ENCODE measurements at regions not wholly inside any gene's neighbourhood (a gene's known extent, or its start where the extent isn't known, plus 50 kb on each side); places are given as distances from the start of the nearest gene placed in this dataset.
A peak's percentile ranks its signal among the peaks of the same experiment; 100 is the strongest.
"Not testable (repeated sequence)": the region's sequence is repeated elsewhere in the genome, so short reads cannot be mapped to it uniquely, and the experiment has no call there.

GRCh38 chr6:113697632-113698410 lies 159.3 kb upstream of the MARCKS start:
- DNase-seq: no peak

GRCh38 chr6:113699239-113699638 lies 157.9 kb upstream of the MARCKS start:
- no peak for DNase-seq

GRCh38 chr6:113701552-113702254 lies 155.4 kb upstream of the MARCKS start:
- DNase-seq: no peak

GRCh38 chr6:113707194-113707593 lies 150.0 kb upstream of the MARCKS start:
- no peak for DNase-seq

DNA sequence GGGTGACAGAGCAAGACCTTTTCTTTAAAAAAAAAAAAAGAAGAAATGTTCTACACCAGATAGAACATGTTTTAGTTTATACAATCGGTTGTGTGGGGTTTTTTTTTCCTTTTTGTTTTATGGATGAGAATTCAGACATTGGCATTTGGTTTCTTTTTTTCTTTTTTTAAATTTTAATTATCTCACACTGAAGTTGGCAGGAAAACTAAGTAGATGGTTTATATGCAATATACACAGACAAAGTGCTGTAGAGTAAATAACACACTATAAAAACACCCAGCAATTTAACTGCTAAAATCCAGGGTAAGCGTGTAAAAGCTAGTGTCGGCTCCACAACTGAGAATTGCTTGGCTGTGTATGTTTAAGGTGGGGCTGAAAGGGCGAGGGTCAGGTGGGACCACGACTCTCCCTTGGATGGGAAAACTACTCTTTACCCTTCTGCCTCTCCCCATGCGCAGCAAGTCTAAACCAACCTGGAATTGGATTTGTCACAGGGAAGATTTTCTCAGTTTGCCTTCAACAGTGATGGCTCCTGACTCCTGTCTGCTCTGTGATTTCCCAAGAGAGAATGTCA lies 147.1 kb upstream of the MARCKS start:
- no peak for DNase-seq

GRCh38 chr6:113713665-113714064 lies 143.5 kb upstream of the MARCKS start:
- no peak for DNase-seq

DNA sequence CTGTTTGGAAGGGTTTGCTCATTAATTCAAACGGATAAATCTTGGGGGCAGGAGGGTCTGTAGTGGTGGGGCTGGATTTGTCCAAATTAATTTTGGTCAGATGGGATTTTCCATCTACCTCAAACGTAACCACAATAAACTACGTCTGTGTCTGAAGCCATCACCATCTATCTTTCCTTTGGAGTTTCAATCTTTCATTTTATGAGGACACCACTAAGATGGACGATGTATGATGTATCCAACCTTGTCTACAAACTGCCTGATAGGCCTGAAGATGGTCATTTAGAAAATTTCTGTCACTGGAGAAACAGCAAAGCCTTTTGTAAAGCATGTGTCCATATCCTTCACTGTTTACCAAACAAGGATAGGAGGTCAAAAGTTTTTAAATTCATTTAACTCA lies 138.6 kb upstream of the MARCKS start:
- DNase-seq: no peak

- DNase-seq: no peak
Observed at GRCh38 chr6:113719064-113719463, 138.1 kb upstream of the MARCKS start.

DNA sequence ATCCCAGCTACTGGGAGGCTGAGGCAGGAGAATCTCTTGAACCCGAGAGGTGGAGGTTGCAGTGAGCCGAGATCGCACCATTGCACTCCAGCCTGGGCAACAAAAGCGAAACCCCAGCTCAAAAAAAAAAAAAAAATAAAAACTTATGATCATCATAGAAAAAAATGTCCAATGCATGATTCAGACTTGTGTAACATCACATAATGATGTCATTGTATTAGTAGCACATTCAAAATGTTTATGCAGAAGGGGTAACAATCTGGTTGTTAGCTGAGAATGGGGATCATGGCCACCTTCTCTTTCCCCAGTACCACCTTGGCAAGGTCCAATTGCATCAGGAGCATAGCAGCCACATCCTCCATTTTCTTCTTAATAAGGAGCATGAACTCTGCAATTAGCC lies 137.6 kb upstream of the MARCKS start:
- no peak for DNase-seq

DNA sequence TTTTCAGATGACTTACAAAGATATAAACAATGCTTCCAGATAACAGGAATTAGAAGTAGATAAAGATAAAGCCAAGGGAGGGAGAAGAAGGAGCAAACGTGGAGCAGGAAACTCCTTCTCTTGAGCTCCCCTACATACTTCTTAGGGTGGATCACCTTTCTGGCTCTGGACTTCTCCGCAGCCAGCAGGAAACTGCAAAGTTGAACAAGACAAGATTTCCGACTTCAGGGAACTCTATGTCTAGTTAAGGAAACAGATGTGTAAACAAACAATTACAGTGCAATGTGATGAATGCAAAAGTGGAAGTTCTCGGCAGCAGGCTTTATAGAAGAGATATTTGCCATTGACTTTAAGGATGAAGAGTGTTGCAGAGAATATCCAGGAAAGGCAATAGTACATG lies 134.0 kb upstream of the MARCKS start:
- no peak for DNase-seq

DNA sequence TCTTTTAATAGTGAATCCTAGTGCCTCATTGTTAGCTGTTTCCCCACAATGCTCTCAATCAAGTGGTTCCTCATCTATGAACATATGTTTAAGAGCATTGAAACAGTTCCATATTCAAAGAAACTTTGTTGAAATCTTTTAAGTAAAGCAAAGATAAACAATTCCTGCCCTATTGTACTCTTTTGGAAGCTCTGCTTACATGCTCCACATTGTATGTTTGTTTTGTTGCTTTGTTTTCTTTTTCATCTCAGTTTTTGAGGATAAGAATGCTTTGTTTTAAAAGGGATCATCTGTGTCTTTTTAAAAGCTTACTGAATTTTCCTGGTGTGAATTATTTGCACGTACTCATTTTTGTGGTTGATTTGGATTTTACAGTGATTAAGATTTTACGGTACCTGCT lies 132.2 kb upstream of the MARCKS start:
- not testable (repeated sequence) for DNase-seq

DNA sequence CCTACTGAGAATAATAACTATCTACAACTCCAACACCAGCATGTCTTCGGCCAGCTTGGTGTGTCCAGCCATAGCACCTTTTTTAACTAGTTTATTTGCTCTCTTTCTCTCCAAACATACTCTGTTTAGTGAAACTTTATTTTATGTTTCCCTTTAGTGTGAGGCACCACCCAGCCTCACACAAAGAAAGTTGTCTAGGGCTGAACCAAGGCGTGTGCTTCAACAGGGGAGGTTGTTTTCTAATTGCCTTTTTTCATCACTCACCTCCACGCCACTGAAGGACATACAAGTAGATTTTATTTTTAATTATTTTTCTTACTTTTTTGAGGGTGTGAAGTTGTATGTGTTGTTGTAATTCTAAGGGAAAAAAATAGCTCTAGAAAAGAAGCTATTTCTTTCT lies 125.6 kb upstream of the MARCKS start:
- no peak for DNase-seq

GRCh38 chr6:113732384-113732966 lies 124.7 kb upstream of the MARCKS start:
- peak; percentile 90 for DNase-seq

DNA sequence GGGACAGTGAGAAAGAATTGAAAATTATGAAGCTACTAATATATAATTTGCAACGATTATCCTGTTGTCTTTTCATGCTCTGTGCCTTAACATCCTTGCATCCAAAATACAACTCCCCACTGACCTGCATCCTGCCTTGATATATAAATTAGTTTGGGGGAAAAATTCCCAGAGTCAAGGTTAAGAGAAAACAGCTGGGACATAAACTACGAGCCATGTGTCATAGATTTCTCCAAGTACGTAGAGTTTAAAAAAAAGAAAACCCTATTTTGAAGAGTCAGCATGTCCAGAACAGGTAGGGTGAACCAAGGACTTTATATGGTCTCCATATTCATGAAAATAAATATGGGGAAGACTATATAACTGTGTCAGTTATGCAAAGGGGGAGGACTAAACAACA lies 123.8 kb upstream of the MARCKS start:
- DNase-seq: no peak

- DNase-seq: no peak
Observed at GRCh38 chr6:113734982-113735381, 122.2 kb upstream of the MARCKS start.

DNA sequence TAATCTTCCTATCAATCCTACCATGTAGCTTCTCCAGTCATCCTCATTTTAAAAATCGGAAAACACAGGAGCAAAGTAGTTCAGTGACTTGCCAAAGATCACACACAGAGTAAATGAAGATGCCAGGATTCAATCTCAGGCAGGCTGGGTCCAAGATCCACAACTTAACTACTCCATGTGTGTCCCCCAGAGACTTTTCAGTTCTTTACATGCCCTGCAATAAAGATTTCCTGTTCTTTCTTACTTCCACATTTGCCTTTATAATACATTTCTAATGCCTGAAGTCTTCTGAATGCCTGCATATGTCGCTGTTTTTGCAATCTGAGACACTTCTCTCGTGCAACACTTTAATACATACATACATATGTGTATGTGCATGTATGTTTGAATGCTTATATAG lies 121.7 kb upstream of the MARCKS start:
- no peak for DNase-seq

- no peak for DNase-seq
Observed at GRCh38 chr6:113736978-113737377, 120.2 kb upstream of the MARCKS start.

DNA sequence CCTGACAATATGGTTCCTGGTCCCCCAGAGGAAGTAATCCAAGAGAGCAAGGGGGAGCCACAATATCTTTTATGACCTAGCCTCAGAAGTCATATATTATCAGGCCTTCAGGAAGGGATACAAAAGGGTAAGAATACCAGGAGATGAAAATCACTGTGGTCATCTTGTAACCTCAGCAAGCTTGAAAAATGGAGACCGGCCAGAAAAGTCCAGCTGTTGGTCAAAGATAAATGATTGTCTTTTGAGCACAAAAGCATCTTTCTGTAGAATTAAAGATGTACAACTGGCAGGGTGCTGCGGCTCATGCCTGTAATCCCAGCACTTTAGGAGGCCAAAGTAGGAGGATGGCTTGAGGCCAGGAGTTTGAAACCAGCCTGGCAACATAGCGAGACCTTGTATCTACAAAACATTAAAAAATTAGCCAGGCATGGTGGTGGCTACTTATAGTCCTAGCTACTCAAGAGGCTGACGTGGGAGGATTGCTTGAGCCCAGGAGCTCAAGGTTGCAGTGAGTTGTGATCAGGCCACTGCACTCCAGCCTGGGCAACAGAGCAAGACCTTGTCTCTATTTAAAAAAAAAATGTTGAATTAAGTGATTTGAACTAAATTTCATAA lies 118.0 kb upstream of the MARCKS start:
- DNase-seq: no peak

DNA sequence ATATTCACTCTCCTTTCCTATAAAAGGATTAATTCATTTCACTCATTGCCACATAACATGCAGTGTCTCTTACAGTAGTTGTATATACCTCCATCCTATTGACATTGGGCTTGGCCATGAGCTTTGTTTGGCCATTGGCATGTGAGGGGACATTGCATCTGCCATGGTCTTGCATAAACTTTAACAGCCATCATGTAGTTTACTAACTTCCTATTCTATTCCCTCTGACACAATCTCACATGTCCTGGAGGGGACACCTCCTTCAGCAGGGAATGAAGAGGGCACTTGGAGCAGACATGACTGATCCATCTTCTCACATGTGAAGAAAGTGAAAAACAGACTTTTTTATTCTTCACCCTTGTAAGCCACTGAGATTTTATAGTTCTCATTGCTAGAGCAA lies 115.5 kb upstream of the MARCKS start:
- DNase-seq: no peak

DNA sequence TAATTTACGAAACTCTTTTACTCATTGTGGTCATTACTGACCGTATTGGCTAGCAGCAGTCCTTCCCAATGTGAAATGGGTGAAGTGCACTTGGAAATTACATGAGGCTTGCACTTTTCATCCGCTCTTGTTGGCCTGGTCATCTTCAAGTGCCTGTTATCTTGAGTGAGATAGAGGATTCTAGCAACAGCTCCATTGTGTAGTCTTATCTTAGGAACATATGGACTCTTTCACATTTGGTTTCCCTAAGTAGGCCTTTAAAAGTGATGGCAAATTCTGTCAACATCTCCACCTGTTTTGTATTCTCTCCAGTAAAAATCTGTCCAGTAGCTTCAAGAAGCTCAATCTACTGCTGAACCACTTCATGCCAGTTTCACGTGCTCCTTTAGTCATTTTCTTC lies 114.8 kb upstream of the MARCKS start:
- peak; percentile 70 for DNase-seq

DNA sequence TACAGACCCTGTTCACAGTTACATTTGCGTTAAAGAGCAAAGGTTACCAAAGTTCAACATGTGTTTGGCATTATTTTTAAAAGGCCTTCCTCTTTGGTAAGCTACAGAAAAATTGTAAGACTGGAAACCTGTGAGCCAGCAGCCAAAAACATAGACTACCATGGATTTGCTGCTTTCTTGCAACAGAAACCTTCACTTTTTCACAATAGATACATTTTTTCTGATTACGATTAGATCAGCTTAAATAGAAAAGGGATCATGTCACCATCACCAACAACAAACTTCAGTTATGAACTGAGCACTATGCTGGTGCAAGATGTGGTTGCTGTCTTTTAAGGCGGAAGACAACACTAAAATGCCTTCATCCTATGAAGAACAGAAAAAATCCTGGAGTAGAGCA lies 112.3 kb upstream of the MARCKS start:
- DNase-seq: no peak

DNA sequence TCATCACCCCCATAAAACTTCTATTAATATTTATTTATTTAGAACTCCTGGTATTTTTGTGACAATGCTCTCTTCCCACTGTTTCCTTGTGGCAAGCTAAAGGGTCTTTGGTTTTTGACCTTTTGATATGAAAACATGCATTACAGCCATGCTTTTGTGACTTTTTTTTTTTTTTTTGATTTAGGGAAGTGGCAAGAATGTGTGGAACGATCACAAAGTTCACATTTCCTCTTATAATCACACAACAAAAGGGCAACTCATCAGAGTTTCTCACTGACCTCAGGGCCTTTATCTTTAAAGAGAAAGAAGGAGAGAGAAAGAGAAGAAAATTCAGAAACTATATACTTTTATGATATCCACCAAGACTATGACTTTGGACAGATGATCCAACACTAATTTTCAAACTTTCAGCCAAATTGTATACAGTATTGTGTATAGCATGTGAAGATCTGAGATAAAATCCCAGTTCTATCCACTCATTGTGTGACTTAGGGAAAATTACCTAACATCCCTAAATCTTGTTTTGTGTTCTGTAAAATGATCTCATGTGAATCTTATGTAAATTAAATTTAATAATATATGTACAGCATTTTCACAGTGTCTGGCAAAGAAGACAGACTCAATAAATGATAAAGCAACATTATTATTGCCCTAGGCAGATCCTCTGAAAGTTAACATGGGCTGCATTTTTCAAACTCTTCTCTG lies 106.8 kb upstream of the MARCKS start:
- DNase-seq: no peak

- no peak for DNase-seq
Observed at GRCh38 chr6:113754291-113754690, 102.9 kb upstream of the MARCKS start.
